ENCODE measurements at regions not wholly inside any gene's neighbourhood (a gene's known extent, or its start where the extent isn't known, plus 50 kb on each side); places are given as distances from the start of the nearest gene placed in this dataset.

GRCh38 chr2:117406443-117406842 lies 408.0 kb upstream of the DDX18 start:
- Histone ChIP-seq H2AFZ (replicated peaks; ENCODE audit: low read length, poor library complexity) (no peak overlapping the region), H2BK15ac (ENCODE audit: low read depth, low read length) (no peak overlapping the region), H3K4me2 (ENCODE audit: low read depth, low read length) (no peak overlapping the region), H2BK120ac (ENCODE audit: low read depth, low read length) (no peak overlapping the region), H4K8ac (ENCODE audit: low read depth in 2 of 2, low read length in 2 of 2) (no peak overlapping the region), H3K18ac (ENCODE audit: low read depth, low read length) (no peak overlapping the region), H3K27me3 (ENCODE audit: control insufficient read depth, insufficient read depth, low read length) (no peaks in the 10 kb centered on the region), H2BK5ac (ENCODE audit: low read depth, low read length, poor library complexity, severe bottlenecking) (no peak overlapping the region), H3K9me3 (ENCODE audit: control insufficient read depth, insufficient read depth, low read length) (peaks cover 4% of the 10 kb centered on the region), H4K5ac (ENCODE audit: low read depth, low read length) (no peak overlapping the region), H3K23ac (ENCODE audit: low read depth, low read length) (no peak overlapping the region), H3K27ac (ENCODE audit: insufficient read depth, low read length) (no peak overlapping the region), H2BK20ac (ENCODE audit: low read depth, low read length) (no peak overlapping the region), H4K91ac (ENCODE audit: insufficient read depth, low read depth, low read length) (no peak overlapping the region), H3K36me3 (ENCODE audit: control insufficient read depth, insufficient read depth, low read length) (no peaks in the 10 kb centered on the region), H4K20me1 (ENCODE audit: insufficient read depth, low read length) (no peaks in the 10 kb centered on the region), H3K9me1 (ENCODE audit: insufficient read depth, low read length) (no peaks in the 10 kb centered on the region), H3K79me1 (ENCODE audit: low read depth in 1 of 2, low read length in 2 of 2) (no peaks in the 10 kb centered on the region), H3K4ac (ENCODE audit: low read depth, low read length) (no peak overlapping the region), H3K4me1 (ENCODE audit: control insufficient read depth, insufficient read depth, low read length) (no peaks in the 10 kb centered on the region), H3K4me3 (ENCODE audit: insufficient read depth, low read depth, low read length) (no peak overlapping the region), H3K9ac (ENCODE audit: low read depth, low read length) (no peak overlapping the region), H2AK9ac (replicated peaks; ENCODE audit: low read depth, low read length, poor library complexity) (no peak overlapping the region), H2AK5ac (ENCODE audit: low read depth, low read length) (no peak overlapping the region), H3K14ac (replicated peaks; ENCODE audit: low read depth, low read length) (no peak overlapping the region), H3K56ac (ENCODE audit: extremely low read depth, insufficient read depth, low read length) (no peak overlapping the region)
- no TSS peak for BruUV-seq (replicated peaks)
- CTCF ChIA-PET, result no interaction called here
- ATAC-seq (ENCODE audit: low read depth), result no peak
- intact Hi-C loops (cut with micrococcal nuclease), result no loop called here
- POLR2A ChIA-PET (ENCODE audit: unreplicated experiment), result no interaction called here
- TF ChIP-seq RCOR1 (IDR thresholded peaks at IDR 0.05; ENCODE audit: insufficient replicate concordance, low read length) (no peak), BHLHE40 (IDR thresholded peaks at IDR 0.05; ENCODE audit: low read depth, low read length) (no peak), RAD21 (IDR thresholded peaks at IDR 0.05; ENCODE audit: low read length) (no peak), CHD1 (IDR thresholded peaks at IDR 0.05; ENCODE audit: low read depth, low read length) (no peak), ELK1 (IDR thresholded peaks at IDR 0.05; ENCODE audit: borderline replicate concordance, low read depth, low read length) (no peak), MAZ (IDR thresholded peaks at IDR 0.05; ENCODE audit: borderline replicate concordance, low read depth, low read length) (no peak), POLR2A (IDR thresholded peaks at IDR 0.05; ENCODE audit: low read depth, low read length) (no peak), RFX5 (IDR thresholded peaks at IDR 0.05; ENCODE audit: low read depth, low read length) (no peak), SMC3 (IDR thresholded peaks at IDR 0.05; ENCODE audit: low read depth, low read length) (no peak)
- dilution Hi-C loops (cut with HindIII; ENCODE audit: low sequenced_read_pairs, unreplicated experiment), result no loop called here
- in situ Hi-C loops (cut with MboI; ENCODE audit: low sequenced_read_pairs), result no loop called here
- DNase-seq, result no peak
- no CpG with 5 or more reads among the region's 1 CpG for WGBS, 2 experiments (ENCODE audit: extremely low coverage in 2 of 2, insufficient read length in 1 of 2)
